Osteocyte (in vitro differentiated cells): ENCODE measurements at regions not wholly inside any gene's neighbourhood (a gene's known extent, or its start where the extent isn't known, plus 50 kb on each side); places are given as distances from the start of the nearest gene placed in this dataset.

Experiments used
- DNase-seq: peaks from one replicate; pipeline ENCODE4 v3.0.0; 2021; ENCODE audit warnings: mixed read lengths; ENCODE audit not compliant: unreplicated experiment; ENCODE audit errors: extremely low spot score
- H3K27ac Mint-ChIP-seq: one replicate; pipeline ENCODE4 v1.8.0; 2021; ENCODE audit warnings: mild to moderate bottlenecking, mixed read lengths; ENCODE audit not compliant: unreplicated experiment
- H3K27me3 Mint-ChIP-seq: one replicate; pipeline ENCODE4 v1.8.0; 2021; ENCODE audit warnings: mixed read lengths; ENCODE audit not compliant: unreplicated experiment
- H3K36me3 Mint-ChIP-seq: one replicate; pipeline ENCODE4 v1.8.0; 2021; ENCODE audit warnings: mixed read lengths; ENCODE audit not compliant: unreplicated experiment
- H3K4me1 Mint-ChIP-seq: one replicate; pipeline ENCODE4 v1.8.0; 2021; ENCODE audit warnings: mixed read lengths; ENCODE audit not compliant: unreplicated experiment
- H3K4me3 Mint-ChIP-seq: one replicate; pipeline ENCODE4 v1.8.0; 2021; ENCODE audit warnings: mild to moderate bottlenecking, moderate library complexity, mixed read lengths; ENCODE audit not compliant: unreplicated experiment
- H3K9me3 Mint-ChIP-seq: one replicate; pipeline ENCODE4 v1.8.0; 2021; ENCODE audit warnings: mixed read lengths; ENCODE audit not compliant: unreplicated experiment
- CTCF ChIP-seq: fragments of 200-600 bp; sonication (generic); IDR thresholded peaks from 2 replicates; pipeline ENCODE4 v1.5.0; 2021; ENCODE audit warnings: antibody characterized with exemption, mild to moderate bottlenecking, moderate library complexity

- H3K4me3 Mint-ChIP-seq, result no peak overlapping the region
- H3K36me3 Mint-ChIP-seq, result no peaks in the 10 kb centered on the region
- no peaks in the 10 kb centered on the region for H3K9me3 Mint-ChIP-seq
- no peak overlapping the region for H3K27ac Mint-ChIP-seq
- no peak for TF ChIP-seq CTCF
- DNase-seq, result no peak
- peaks cover 1% of the 10 kb centered on the region for H3K4me1 Mint-ChIP-seq
- H3K27me3 Mint-ChIP-seq, result no peaks in the 10 kb centered on the region
Observed at GRCh38 chr18:42168487-42168886, 213.5 kb downstream of the PIK3C3 start.

GRCh38 chr18:42168907-42169306, 213.9 kb downstream of the PIK3C3 start:
- H3K27me3 Mint-ChIP-seq, result no peaks in the 10 kb centered on the region
- H3K4me3 Mint-ChIP-seq, result no peak overlapping the region
- peaks cover 1% of the 10 kb centered on the region for H3K4me1 Mint-ChIP-seq
- DNase-seq, result no peak
- TF ChIP-seq CTCF, result no peak
- H3K27ac Mint-ChIP-seq, result no peak overlapping the region
- no peaks in the 10 kb centered on the region for H3K36me3 Mint-ChIP-seq
- H3K9me3 Mint-ChIP-seq, result no peaks in the 10 kb centered on the region

GRCh38 chr18:42174909-42175308, 219.9 kb downstream of the PIK3C3 start:
- no peaks in the 10 kb centered on the region for H3K9me3 Mint-ChIP-seq
- no peaks in the 10 kb centered on the region for H3K4me1 Mint-ChIP-seq
- peaks cover 8% of the 10 kb centered on the region for H3K27me3 Mint-ChIP-seq
- no peak overlapping the region for H3K27ac Mint-ChIP-seq
- no peaks in the 10 kb centered on the region for H3K36me3 Mint-ChIP-seq
- DNase-seq, result no peak
- no peak for TF ChIP-seq CTCF
- no peak overlapping the region for H3K4me3 Mint-ChIP-seq

- Mint-ChIP-seq H3K4me3 (no peak overlapping the region), H3K4me1 (no peaks in the 10 kb centered on the region), H3K27ac (no peak overlapping the region), H3K9me3 (no peaks in the 10 kb centered on the region), H3K27me3 (peaks cover 8% of the 10 kb centered on the region), H3K36me3 (no peaks in the 10 kb centered on the region)
- no peak for TF ChIP-seq CTCF
- DNase-seq, result no peak
Observed at GRCh38 chr18:42176599-42176998, 221.6 kb downstream of the PIK3C3 start.

GRCh38 chr18:42177390-42177789, 222.4 kb downstream of the PIK3C3 start:
- Mint-ChIP-seq H3K4me3 (no peak overlapping the region), H3K27me3 (peaks cover 8% of the 10 kb centered on the region), H3K27ac (no peak overlapping the region), H3K4me1 (no peaks in the 10 kb centered on the region), H3K36me3 (no peaks in the 10 kb centered on the region), H3K9me3 (no peaks in the 10 kb centered on the region)
- no peak for DNase-seq
- no peak for TF ChIP-seq CTCF
